NCI-H1105 treated with DMSO at 0.1 percent for 48 hours (cell line): ENCODE measurements at regions not wholly inside any gene's neighbourhood (a gene's known extent, or its start where the extent isn't known, plus 50 kb on each side); places are given as distances from the start of the nearest gene placed in this dataset.

Experiments used
- DNase-seq: peaks from one replicate; lab custom pipeline; 2025; lab: John Stamatoyannopoulos, UW

GRCh38 chr16:79497606-79498350 lies 102.8 kb downstream of the MAF start:
- DNase-seq, result no peak

GRCh38 chr16:79493911-79494310 lies 106.6 kb downstream of the MAF start:
- no peak for DNase-seq

DNA sequence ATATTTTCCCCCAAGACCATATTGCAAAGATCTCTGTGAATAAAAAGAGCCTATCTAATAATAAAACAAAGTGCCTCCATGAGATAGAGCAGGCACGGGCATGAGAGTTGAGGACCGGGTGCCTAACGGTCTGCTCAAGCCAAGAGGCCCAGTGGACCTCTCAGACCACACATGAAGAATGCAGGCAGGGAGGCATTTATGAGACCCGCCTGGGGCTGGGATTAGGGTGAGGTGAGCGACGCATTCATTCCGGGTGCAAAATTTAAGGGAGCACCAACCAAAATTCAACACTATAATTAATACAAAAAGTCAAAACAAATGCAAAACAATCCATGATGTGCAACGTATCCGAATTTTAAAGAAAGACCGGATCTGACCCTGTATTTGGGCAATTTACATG lies 108.5 kb downstream of the MAF start:
- no peak for DNase-seq

- no peak for DNase-seq
Observed at GRCh38 chr16:79485020-79485419, 115.5 kb downstream of the MAF start.

DNA sequence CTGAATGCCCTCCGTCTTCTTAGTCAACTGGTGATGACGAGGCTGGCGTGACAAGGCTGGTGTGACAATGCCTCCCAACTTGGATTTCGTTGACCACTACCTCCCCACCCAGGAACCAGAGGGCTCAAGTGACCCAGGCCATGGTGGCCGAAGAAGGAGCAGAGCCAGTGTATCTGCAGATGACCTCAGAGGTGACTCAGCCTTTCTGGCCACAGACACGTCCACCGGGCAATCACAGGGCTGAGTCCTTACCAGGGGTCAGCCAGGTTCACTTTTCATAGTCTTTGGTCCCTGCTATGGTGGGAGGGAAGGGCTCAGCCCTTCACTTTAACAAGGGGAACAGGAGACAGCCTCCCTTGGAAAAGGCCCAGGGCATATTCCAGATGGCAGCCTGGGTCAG lies 116.3 kb downstream of the MAF start:
- no peak for DNase-seq

GRCh38 chr16:79483336-79483735 lies 117.2 kb downstream of the MAF start:
- no peak for DNase-seq

- DNase-seq, result no peak
Observed at GRCh38 chr16:79482011-79482410, 118.5 kb downstream of the MAF start.

DNA sequence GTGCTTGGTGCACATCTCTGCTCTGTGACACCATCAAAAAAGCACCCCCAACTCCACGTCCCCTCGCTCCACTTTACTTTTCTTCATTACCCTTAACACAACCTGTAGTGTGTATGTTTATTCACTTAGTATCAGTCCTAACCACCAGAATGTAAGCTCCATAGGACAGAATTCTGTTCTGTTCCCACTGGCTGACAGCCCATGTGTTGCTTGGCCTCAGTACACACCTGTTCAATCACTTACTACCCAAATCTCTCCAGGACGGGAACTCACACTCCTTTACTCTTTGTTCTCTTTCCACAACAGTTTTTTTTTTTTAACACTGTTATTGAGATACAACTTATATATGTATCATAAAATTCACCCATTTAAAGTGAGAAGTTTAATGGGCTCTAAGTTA lies 119.6 kb downstream of the MAF start:
- DNase-seq, result no peak

GRCh38 chr16:79480056-79480455 lies 120.5 kb downstream of the MAF start:
- DNase-seq, result no peak

GRCh38 chr16:79476580-79476979 lies 124.0 kb downstream of the MAF start:
- DNase-seq, result no peak

DNA sequence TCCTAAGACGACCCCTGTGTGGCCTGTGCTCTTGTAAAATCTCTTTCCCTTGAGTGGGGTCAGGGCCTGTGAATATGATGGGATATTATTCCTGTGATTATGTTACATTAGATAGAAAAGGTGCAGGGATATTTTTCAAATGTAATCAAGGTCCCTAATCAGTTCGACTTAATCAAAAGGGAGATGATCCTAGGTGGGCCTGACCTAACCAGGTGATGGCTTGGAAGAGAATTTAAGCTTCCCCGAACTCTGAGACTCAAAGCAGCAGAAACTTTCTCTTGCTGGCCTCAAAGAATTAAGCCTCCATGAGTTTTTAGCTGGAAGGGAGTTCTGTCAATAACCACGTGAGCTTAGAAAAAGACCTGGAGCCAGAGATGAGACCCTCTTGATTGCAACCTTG lies 124.7 kb downstream of the MAF start:
- DNase-seq, result no peak

DNA sequence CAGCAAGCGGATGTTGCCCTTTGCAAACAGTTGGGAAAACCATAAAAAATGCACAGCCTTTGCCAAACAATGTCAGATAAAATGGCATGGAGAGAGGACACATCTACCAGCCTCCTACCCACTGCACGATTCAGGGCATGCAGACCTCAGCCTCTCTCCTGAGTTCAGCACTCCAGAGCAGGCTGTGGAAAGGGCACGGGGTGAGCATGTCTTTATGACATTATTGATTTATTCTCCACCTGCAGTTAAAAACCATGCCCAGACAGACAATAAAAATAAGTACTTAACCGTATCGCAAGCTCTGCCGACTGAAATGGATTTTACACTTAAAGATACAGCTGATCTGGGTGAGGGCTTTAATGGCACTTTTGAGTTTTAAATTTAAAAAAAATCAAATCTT lies 127.1 kb downstream of the MAF start:
- DNase-seq, result no peak

DNA sequence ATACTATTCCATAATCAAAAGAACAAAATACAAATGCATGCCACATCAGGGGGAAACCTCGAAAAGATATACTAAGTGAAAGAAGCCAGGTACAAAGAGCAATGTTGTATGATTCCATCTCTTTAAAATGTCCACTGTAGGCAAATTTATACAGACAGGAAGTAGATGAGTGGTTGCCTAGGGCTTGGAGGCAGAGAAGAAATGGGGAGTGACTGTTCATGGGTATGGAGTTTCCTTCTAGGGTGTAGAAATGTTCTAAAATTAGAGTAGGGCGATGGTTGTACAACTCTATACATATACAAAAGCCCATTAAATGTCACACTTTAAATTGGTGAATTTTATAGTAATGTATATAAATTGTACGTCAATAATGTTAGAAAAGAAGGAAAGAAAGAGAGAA lies 128.1 kb downstream of the MAF start:
- DNase-seq, result no peak

DNA sequence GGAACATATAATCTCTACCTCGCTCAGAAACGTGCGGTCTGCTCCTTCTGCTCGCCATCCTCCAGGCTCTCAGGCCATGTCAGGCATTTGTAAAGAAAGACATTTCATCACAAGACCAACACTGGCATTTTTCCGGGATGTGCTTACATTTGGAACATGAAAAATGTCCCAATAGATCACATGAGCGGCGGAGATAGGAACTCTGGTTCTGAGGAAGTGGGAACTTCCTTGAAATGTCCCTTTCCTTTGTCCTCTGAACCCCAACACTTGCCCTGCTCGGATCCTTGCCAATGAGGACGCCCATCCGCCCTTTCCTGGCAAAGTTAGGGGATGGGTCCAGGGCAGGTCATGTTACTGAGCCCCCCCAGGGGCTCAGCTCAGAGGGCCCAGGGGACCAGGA lies 130.5 kb downstream of the MAF start:
- DNase-seq, result no peak

- DNase-seq, result no peak
Observed at GRCh38 chr16:79468631-79469030, 131.9 kb downstream of the MAF start.

GRCh38 chr16:79468121-79468552 lies 132.4 kb downstream of the MAF start:
- DNase-seq, result no peak

DNA sequence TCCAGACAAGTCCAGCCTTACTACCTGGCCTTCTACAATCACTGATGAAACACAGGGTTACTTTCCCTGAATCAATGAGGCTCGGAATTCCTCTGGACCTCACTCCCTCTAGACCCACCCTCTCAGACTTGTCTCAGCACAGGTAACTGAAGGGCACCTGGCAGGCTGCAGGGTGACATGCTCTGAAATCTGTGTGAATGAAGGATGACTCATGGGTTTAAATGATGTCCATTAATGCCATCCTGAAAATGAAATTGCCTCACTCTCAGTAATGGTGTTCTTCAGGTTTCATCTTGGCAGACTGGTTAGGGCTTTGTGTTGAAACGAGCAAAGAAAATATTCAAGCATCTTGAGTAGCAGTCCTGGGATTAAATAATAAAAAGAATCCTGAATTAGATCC lies 134.4 kb downstream of the MAF start:
- DNase-seq, result no peak

GRCh38 chr16:79463841-79464240 lies 136.7 kb downstream of the MAF start:
- no peak for DNase-seq

DNA sequence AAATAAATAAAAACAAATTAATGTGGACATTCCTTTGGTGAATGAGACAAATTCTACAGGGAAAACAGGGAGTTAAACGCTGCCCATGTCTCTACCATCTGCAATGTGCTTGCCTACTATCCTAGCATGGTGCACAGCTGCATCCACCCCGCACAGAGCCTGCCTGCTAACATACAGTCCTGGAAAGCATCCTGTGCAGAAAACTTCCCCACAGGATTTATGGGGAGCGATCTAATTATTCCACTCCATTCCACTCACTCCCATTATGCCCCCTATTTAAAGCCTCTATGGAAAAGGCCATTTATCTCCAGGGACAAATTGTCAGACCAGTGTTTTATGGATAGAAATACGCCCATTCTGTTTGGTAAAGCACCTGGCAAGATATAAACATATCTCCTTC lies 144.5 kb downstream of the MAF start:
- DNase-seq, result no peak

DNA sequence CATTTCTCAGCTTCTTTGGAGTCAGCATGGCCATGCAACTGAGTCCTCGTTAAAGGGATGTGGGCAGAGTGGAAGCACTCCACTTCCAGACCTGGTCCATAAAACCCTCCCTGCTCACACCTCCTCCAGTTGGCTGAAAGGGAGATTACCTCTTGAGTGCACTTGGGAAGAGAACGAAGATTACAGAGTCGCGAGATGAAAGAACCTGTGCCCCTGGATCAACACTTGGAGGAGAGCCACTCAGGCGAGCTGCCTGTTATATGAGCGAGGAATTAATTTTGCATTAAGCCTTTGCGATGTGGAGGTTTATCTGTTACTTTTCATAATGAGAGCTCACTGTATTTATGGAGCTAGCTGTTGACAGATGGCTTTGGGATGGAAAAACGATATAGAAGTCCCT lies 147.9 kb downstream of the MAF start:
- DNase-seq, result no peak

- no peak for DNase-seq
Observed at GRCh38 chr16:79451196-79451816, 149.2 kb downstream of the MAF start.

DNA sequence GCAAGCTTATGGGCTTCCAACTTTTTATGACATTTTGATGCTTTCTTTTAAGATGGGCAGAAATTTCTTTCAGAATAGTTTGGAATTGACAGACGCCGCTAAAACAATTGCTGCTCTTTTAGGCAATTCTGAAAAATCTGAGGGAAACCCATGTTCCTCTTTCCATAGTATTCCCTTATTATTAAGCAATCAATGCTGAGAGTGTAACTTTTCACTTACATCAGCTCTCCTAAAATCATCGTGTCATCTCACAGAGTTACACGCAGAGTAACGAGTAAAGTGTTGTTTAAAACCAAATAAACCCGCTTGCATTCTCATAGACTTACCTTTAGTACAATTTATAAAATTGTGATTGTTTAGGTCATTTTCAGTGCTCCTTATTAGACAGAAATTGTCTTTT lies 150.6 kb downstream of the MAF start:
- no peak for DNase-seq

DNA sequence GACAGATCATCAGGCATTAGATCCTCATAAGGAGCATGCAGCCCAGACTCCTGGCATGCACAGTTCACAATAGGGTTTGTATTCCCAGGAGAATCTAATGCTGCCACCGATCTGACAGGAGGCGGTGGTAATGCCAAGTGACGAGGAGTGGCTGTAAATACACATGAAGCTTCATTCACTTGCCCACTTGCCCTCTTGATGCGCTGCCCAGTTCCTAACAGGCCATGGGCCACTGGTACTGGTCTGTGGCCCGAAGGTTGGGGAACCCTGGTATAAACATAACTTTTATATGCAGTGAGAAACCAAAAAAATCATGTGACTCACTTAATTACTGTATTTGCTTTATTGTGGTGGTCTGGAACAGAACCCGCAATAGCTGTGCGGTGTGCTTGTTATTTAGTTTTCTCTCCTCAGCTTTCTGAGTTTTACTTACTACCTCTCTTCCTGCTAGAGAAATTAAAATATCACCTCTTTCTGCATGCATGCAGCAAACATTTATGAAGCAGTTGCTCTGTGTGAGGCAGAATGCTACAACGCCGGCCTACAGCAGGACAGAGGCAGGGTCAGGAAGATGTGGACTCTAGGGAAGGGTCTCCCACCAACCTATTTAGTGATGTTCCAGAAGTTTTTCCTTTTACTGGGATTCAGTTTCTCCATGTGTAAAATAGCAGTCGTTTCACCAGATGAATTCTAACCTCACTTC lies 151.3 kb downstream of the MAF start:
- no peak for DNase-seq
